OCI-LY7 (cell line): ENCODE measurements at regions not wholly inside any gene's neighbourhood (a gene's known extent, or its start where the extent isn't known, plus 50 kb on each side); places are given as distances from the start of the nearest gene placed in this dataset.

Experiments
- BruUV-seq: library from RNA; stranded (reverse); fragments of 400-500 nt; replicated peaks from 2 replicates; lab custom pipeline; 2021; lab: Mats Ljungman, UMichigan
- CTCF ChIA-PET: fragments of 300-600 bp; sonication (Branson Sonifier 250); formaldehyde crosslinking; loops from one replicate; lab custom pipeline; 2022; ENCODE audit warnings: antibody characterized with exemption; ENCODE audit not compliant: unreplicated experiment; lab: Charles Lee
- POLR2A ChIA-PET: fragments of 300-600 bp; sonication (Branson Sonifier 250); formaldehyde crosslinking; loops from one replicate; lab custom pipeline; 2022; ENCODE audit warnings: antibody characterized with exemption; lab: Charles Lee
- DNase-seq: peaks from one replicate; pipeline ENCODE4 v3.0.0-alpha.2; 2015; ENCODE audit warnings: low spot score
- H2AFZ ChIP-seq: fragments of 200-600 bp; sonication (generic), shearing (Covaris generic); 2 replicates; pipeline ENCODE4 v1.6.1; 2014; ENCODE audit warnings: mild to moderate bottlenecking, antibody characterized with exemption, low read length, moderate library complexity
- H3K27ac ChIP-seq: fragments of 200-600 bp; sonication (generic); 2 replicates; pipeline ENCODE4 v1.5.1; 2014; ENCODE audit warnings: mixed run types, low read depth, mild to moderate bottlenecking, moderate library complexity, low read length, inconsistent platforms; ENCODE audit not compliant: poor library complexity, severe bottlenecking
- H3K36me3 ChIP-seq: fragments of 200-600 bp; sonication (generic); 2 replicates; pipeline ENCODE4 v1.6.1; 2014; ENCODE audit warnings: mild to moderate bottlenecking, antibody characterized with exemption, low read length, moderate library complexity, mixed read lengths; ENCODE audit not compliant: insufficient read depth
- H3K4me1 ChIP-seq: fragments of 200-600 bp; sonication (generic); 2 replicates; pipeline ENCODE4 v1.5.1; 2014; ENCODE audit warnings: mild to moderate bottlenecking, low read length; ENCODE audit not compliant: insufficient read depth, poor library complexity, severe bottlenecking
- H3K4me2 ChIP-seq: fragments of 200-600 bp; sonication (generic); 2 replicates; pipeline ENCODE4 v1.6.1; 2014; ENCODE audit warnings: mild to moderate bottlenecking, low read length
- H3K4me3 ChIP-seq: fragments of 200-600 bp; sonication (generic); 2 replicates; pipeline ENCODE4 v1.5.1; 2014; ENCODE audit warnings: mild to moderate bottlenecking, low read depth, low read length; ENCODE audit not compliant: poor library complexity, severe bottlenecking
- H3K79me2 ChIP-seq: fragments of 200-600 bp; sonication (generic); 2 replicates; pipeline ENCODE4 v1.6.1; 2016; ENCODE audit warnings: low read depth, mild to moderate bottlenecking, low read length, moderate library complexity, mixed read lengths; ENCODE audit not compliant: insufficient read depth
- H3K9me2 ChIP-seq: fragments of 200-600 bp; sonication (generic); 2 replicates; pipeline ENCODE4 v1.6.1; 2016; ENCODE audit warnings: mild to moderate bottlenecking, low read length, mixed read lengths; ENCODE audit not compliant: insufficient read depth
- H3K9me3 ChIP-seq: fragments of 200-600 bp; sonication (generic); 2 replicates; pipeline ENCODE4 v1.6.1; 2014; ENCODE audit warnings: mild to moderate bottlenecking, mixed run types, low read length, mixed read lengths
- H4K20me1 ChIP-seq: fragments of 200-600 bp; sonication (generic); 2 replicates; pipeline ENCODE4 v1.6.1; 2014; ENCODE audit warnings: mild to moderate bottlenecking, antibody characterized with exemption, low read length, moderate library complexity, mixed read lengths; ENCODE audit not compliant: insufficient read depth
- EZH2phosphoT487 ChIP-seq: fragments of 200-600 bp; sonication (generic); IDR thresholded peaks from 2 replicates; pipeline ENCODE4 v1.6.1; 2018; ENCODE audit warnings: low read depth, borderline replicate concordance, mild to moderate bottlenecking, mixed run types, antibody characterized with exemption, low read length, moderate library complexity, mixed read lengths
- intact Hi-C: fragments of 100-400 bp; cut with micrococcal nuclease; formaldehyde crosslinking; loops from one replicate; pipeline ENCODE4 v1.10.0; 2022; ENCODE audit not compliant: unreplicated experiment
- TF ChIP-seq, protein P1 (sequence below): fragments of 200-600 bp; sonication (generic); conservative IDR thresholded peaks from 2 replicates; pipeline ENCODE4 v1.5.1; 2014; ENCODE audit warnings: mild to moderate bottlenecking, antibody characterized with exemption, low read length, moderate library complexity, mixed read lengths

DNA sequence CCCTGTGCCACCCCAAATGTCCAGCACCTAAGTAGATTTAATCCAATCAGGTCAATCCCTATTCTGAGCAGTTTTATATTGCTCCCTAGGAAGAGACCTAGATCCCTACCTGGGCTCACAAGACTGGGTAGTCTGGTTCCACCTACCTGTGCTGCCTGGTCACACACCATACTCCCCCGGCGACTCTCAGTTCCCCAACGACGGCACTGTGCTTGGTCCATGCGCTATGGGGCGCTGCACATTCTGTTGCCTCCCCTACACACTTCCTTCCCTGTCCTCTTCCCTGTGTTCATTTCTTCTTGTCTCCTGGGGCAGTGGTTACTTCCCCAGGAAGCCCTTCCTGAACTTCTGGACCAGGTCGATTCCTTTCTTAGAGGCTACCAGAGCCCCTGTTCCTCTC is 109.9 kb upstream of the IL12B start:
- Histone ChIP-seq H4K20me1 (no peaks in the 10 kb centered on the region), H3K4me3 (no peak overlapping the region), H2AFZ (no peak overlapping the region), H3K9me3 (no peaks in the 10 kb centered on the region), H3K9me2 (no peaks in the 10 kb centered on the region), H3K27ac (no peak overlapping the region), H3K4me2 (no peak overlapping the region), H3K4me1 (no peaks in the 10 kb centered on the region), H3K79me2 (no peaks in the 10 kb centered on the region), H3K36me3 (no peaks in the 10 kb centered on the region)
- CTCF ChIA-PET = no interaction called here
- no TSS peak for BruUV-seq
- TF ChIP-seq, protein P1, sequence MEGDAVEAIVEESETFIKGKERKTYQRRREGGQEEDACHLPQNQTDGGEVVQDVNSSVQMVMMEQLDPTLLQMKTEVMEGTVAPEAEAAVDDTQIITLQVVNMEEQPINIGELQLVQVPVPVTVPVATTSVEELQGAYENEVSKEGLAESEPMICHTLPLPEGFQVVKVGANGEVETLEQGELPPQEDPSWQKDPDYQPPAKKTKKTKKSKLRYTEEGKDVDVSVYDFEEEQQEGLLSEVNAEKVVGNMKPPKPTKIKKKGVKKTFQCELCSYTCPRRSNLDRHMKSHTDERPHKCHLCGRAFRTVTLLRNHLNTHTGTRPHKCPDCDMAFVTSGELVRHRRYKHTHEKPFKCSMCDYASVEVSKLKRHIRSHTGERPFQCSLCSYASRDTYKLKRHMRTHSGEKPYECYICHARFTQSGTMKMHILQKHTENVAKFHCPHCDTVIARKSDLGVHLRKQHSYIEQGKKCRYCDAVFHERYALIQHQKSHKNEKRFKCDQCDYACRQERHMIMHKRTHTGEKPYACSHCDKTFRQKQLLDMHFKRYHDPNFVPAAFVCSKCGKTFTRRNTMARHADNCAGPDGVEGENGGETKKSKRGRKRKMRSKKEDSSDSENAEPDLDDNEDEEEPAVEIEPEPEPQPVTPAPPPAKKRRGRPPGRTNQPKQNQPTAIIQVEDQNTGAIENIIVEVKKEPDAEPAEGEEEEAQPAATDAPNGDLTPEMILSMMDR = 0 out of 2 replicates have a peak, but pooled peaks have one; percentile 12
- no peak for TF ChIP-seq EZH2phosphoT487
- DNase-seq = no peak
- intact Hi-C loops = loop anchor here (5.0 kb wide), 1 partner anchor 547 kb away; no protein-coding TSS in a partner anchor
- POLR2A ChIA-PET = no interaction called here

DNA sequence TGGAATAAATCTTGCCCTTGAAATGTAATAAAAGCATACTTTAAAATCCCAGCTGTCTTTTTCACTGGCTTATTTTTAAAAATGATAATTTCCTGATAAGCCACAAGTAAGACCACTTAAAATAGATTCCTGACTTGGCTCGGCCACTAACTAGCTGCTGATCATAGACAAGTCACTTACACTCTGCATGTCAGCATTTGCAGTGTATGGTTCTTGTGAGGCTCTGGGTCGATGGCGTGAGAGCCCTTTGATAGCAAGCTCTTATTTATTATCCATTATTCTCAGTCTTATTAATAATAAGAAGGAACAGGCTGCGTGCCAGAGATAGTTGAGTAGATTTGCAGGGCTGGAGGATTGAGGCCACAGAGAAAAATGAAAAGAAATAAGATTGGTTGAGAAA is 110.7 kb upstream of the IL12B start:
- intact Hi-C loops = loop anchor here (5.0 kb wide), 1 partner anchor 546 kb away; no protein-coding TSS in a partner anchor
- no TSS peak for BruUV-seq
- Histone ChIP-seq H3K4me1 (no peaks in the 10 kb centered on the region), H3K9me3 (no peaks in the 10 kb centered on the region), H3K79me2 (no peaks in the 10 kb centered on the region), H2AFZ (no peak overlapping the region), H3K4me3 (no peak overlapping the region), H3K9me2 (no peaks in the 10 kb centered on the region), H3K36me3 (no peaks in the 10 kb centered on the region), H3K27ac (no peak overlapping the region), H4K20me1 (no peaks in the 10 kb centered on the region), H3K4me2 (no peak overlapping the region)
- CTCF ChIA-PET = no interaction called here
- TF ChIP-seq EZH2phosphoT487 = no peak
- DNase-seq = no peak
- POLR2A ChIA-PET = interaction anchor here (0.6 to 0.7 kb wide), 2 partner anchors 578 to 1008 kb away, joined by 3 read pairs; no protein-coding TSS in a partner anchor

DNA sequence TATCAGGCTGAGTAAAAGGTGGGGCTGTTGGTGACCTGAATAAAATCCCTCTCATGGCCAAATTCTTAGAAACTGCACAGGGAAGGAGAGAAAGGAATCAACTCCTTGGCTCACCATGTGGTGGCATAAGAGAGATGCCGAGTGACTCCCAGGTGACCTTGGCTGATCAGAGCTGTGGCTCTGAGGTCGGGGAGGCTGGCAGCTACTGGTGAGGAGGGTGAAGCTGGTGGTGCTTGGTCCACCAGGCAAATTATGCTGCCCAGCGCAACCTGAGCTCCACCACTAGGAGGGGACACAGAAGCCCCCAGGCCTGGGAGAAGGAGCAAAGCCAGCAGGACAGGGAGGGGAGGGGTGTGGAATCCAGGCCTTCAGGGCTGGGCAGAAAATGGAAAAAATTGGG is 111.2 kb upstream of the IL12B start:
- Histone ChIP-seq H3K9me2 (no peaks in the 10 kb centered on the region), H3K4me1 (no peaks in the 10 kb centered on the region), H3K4me2 (no peak overlapping the region), H3K79me2 (no peaks in the 10 kb centered on the region), H3K4me3 (no peak overlapping the region), H3K9me3 (no peaks in the 10 kb centered on the region), H3K27ac (no peak overlapping the region), H4K20me1 (no peaks in the 10 kb centered on the region), H3K36me3 (no peaks in the 10 kb centered on the region), H2AFZ (no peak overlapping the region)
- CTCF ChIA-PET = no interaction called here
- DNase-seq = peak; percentile 4
- intact Hi-C loops = loop anchor here (5.0 kb wide), 1 partner anchor 546 kb away; no protein-coding TSS in a partner anchor
- BruUV-seq = no TSS peak
- TF ChIP-seq, protein P1 = peak; percentile 7; the same call in 1 of the 2 replicates
- no peak for TF ChIP-seq EZH2phosphoT487
- POLR2A ChIA-PET = interaction anchor here (0.6 to 0.7 kb wide), 2 partner anchors 577 to 1008 kb away, joined by 3 read pairs; no protein-coding TSS in a partner anchor
